Astrocyte (in vitro differentiated cells and primary cell): ENCODE measurements at regions not wholly inside any gene's neighbourhood (a gene's known extent, or its start where the extent isn't known, plus 50 kb on each side); places are given as distances from the start of the nearest gene placed in this dataset.
A peak's percentile ranks its signal among the peaks of the same experiment; 100 is the strongest.

Experiments used
- DNase-seq: peaks from one replicate; pipeline ENCODE4 v3.0.0-alpha.2; 2010; ENCODE audit warnings: low read depth
- FAIRE-seq: peaks from 2 replicates; lab custom pipeline; 2011; peaks lifted over from hg19 to GRCh38; lab: Jason Lieb, UNC
- H2AFZ ChIP-seq: 2 replicates; pipeline ENCODE4 v1.6.0; 2012; ENCODE audit warnings: low read depth, low read length, inconsistent platforms
- H3K27ac ChIP-seq: 2 replicates; pipeline ENCODE4 v1.5.1; 2011; ENCODE audit warnings: low read depth, low read length, inconsistent platforms
- H3K27me3 ChIP-seq: 2 replicates; pipeline ENCODE4 v1.6.0; 2011; ENCODE audit warnings: low read length, inconsistent platforms; ENCODE audit not compliant: insufficient read depth
- H3K36me3 ChIP-seq: 2 replicates; pipeline ENCODE4 v1.5.1; 2011; ENCODE audit warnings: low read length, inconsistent platforms; ENCODE audit not compliant: insufficient read depth
- H3K4me1 ChIP-seq: 2 replicates; pipeline ENCODE4 v1.5.1; 2011; ENCODE audit warnings: low read length, inconsistent platforms; ENCODE audit not compliant: insufficient read depth
- H3K4me2 ChIP-seq: 2 replicates; pipeline ENCODE4 v1.6.0; 2012; ENCODE audit warnings: low read length, inconsistent platforms
- H3K4me3 ChIP-seq: 2 replicates; pipeline ENCODE4 v1.5.1; 2011; ENCODE audit warnings: low read depth, mild to moderate bottlenecking, low read length, inconsistent platforms; ENCODE audit not compliant: insufficient read depth
- H3K79me2 ChIP-seq: 2 replicates; pipeline ENCODE4 v1.6.0; 2012; ENCODE audit warnings: mild to moderate bottlenecking, low read length, inconsistent platforms; ENCODE audit not compliant: insufficient read depth
- H3K9ac ChIP-seq: 2 replicates; pipeline ENCODE4 v1.6.0; 2012; ENCODE audit warnings: mild to moderate bottlenecking, low read length, inconsistent platforms
- H3K9me3 ChIP-seq: 2 replicates; pipeline ENCODE4 v1.5.1; 2012; ENCODE audit warnings: low read depth, mild to moderate bottlenecking, low read length, inconsistent platforms; ENCODE audit not compliant: insufficient read depth
- H4K20me1 ChIP-seq: 2 replicates; pipeline ENCODE4 v1.6.0; 2012; ENCODE audit warnings: low read length, inconsistent platforms; ENCODE audit not compliant: insufficient read depth
- H3K27ac Mint-ChIP-seq: one replicate; pipeline ENCODE4 v1.8.0; 2021; ENCODE audit warnings: mild to moderate bottlenecking, mixed read lengths; ENCODE audit not compliant: unreplicated experiment
- H3K27me3 Mint-ChIP-seq: one replicate; pipeline ENCODE4 v1.8.0; 2021; ENCODE audit warnings: low read depth, mixed read lengths; ENCODE audit not compliant: unreplicated experiment
- H3K36me3 Mint-ChIP-seq: one replicate; pipeline ENCODE4 v1.8.0; 2021; ENCODE audit warnings: low read depth, mixed read lengths; ENCODE audit not compliant: unreplicated experiment
- H3K4me1 Mint-ChIP-seq: one replicate; pipeline ENCODE4 v1.8.0; 2021; ENCODE audit warnings: low read depth, mixed read lengths; ENCODE audit not compliant: unreplicated experiment
- H3K4me3 Mint-ChIP-seq: one replicate; pipeline ENCODE4 v1.8.0; 2021; ENCODE audit warnings: mild to moderate bottlenecking, moderate library complexity, mixed read lengths; ENCODE audit not compliant: unreplicated experiment
- H3K9me3 Mint-ChIP-seq: one replicate; pipeline ENCODE4 v1.8.0; 2021; ENCODE audit warnings: mild to moderate bottlenecking, mixed read lengths; ENCODE audit not compliant: unreplicated experiment
- EZH2 ChIP-seq: IDR thresholded peaks from 2 replicates; pipeline ENCODE4 v1.6.1; 2012; ENCODE audit warnings: mild to moderate bottlenecking, low read length, inconsistent platforms; ENCODE audit not compliant: insufficient read depth
- TF ChIP-seq, protein P1 (sequence below): IDR thresholded peaks from 2 replicates; pipeline ENCODE4 v1.5.1; 2011; ENCODE audit warnings: low read depth, mild to moderate bottlenecking, inconsistent platforms, low read length, moderate library complexity; ENCODE audit not compliant: insufficient read depth

DNA sequence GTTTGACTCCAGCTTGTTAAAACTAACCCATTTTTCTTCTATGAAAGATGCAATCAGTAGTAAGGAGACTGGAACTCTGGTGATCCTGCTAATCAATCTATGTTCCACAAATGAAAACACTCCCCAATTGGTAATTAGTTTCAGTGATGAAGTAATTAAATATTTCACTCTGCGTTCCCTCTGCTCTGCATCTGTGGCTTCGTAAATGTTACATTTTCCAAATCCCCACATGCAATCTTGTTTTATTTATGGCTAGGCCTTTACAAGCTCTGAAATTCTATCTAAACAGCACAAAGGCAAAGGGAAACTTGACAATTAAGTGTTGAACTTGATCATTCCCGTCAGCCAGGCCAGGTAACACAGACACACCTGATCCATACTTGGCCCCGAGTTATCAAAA is 231.4 kb upstream of the OSR1 start:
- Histone ChIP-seq H3K36me3 (no peaks in the 10 kb centered on the region), H3K9me3 (no peaks in the 10 kb centered on the region), H3K27me3 (no peaks in the 10 kb centered on the region), H3K79me2 (no peaks in the 10 kb centered on the region), H3K4me3 (no peak overlapping the region), H3K4me1 (no peaks in the 10 kb centered on the region), H4K20me1 (no peaks in the 10 kb centered on the region), H2AFZ (no peak overlapping the region), H3K9ac (no peak overlapping the region), H3K4me2 (no peak overlapping the region), H3K27ac (no peak overlapping the region)
- no peak for TF ChIP-seq EZH2
- TF ChIP-seq, protein P1, sequence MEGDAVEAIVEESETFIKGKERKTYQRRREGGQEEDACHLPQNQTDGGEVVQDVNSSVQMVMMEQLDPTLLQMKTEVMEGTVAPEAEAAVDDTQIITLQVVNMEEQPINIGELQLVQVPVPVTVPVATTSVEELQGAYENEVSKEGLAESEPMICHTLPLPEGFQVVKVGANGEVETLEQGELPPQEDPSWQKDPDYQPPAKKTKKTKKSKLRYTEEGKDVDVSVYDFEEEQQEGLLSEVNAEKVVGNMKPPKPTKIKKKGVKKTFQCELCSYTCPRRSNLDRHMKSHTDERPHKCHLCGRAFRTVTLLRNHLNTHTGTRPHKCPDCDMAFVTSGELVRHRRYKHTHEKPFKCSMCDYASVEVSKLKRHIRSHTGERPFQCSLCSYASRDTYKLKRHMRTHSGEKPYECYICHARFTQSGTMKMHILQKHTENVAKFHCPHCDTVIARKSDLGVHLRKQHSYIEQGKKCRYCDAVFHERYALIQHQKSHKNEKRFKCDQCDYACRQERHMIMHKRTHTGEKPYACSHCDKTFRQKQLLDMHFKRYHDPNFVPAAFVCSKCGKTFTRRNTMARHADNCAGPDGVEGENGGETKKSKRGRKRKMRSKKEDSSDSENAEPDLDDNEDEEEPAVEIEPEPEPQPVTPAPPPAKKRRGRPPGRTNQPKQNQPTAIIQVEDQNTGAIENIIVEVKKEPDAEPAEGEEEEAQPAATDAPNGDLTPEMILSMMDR, result no peak
- Mint-ChIP-seq H3K27me3 (no peaks in the 10 kb centered on the region), H3K27ac (no peak overlapping the region), H3K4me1 (no peaks in the 10 kb centered on the region), H3K9me3 (no peaks in the 10 kb centered on the region), H3K4me3 (no peak overlapping the region), H3K36me3 (no peaks in the 10 kb centered on the region)
- DNase-seq (no peak), FAIRE-seq (no peak)

DNA sequence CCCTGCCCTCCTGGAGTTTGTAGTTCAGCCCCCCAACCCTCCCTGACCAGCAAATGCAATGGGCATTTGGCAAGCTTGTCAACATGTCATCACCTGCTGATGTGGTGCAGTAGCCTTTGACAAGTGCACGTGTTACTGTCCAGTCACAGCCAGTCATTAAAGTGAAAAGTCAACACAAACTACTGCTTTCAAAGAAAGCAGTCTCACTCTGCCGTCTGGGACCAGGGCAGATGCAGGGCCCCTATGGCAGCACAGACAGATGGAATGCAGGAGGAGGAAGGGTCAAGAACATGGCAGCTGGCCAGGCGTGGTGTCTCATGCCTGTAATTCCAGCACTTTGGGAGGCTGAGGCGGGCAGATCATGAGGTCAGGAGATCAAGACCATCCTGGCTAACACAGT is 222.4 kb upstream of the OSR1 start:
- Histone ChIP-seq H3K27me3 (no peaks in the 10 kb centered on the region), H3K4me1 (peaks cover 15% of the 10 kb centered on the region), H3K27ac (no peak overlapping the region), H3K4me3 (no peak overlapping the region), H4K20me1 (no peaks in the 10 kb centered on the region), H3K36me3 (no peaks in the 10 kb centered on the region), H2AFZ (no peak overlapping the region), H3K9ac (no peak overlapping the region), H3K9me3 (no peaks in the 10 kb centered on the region), H3K79me2 (no peaks in the 10 kb centered on the region), H3K4me2 (no peak overlapping the region)
- peaks cover 27% of the 10 kb centered on the region for H3K4me1 Mint-ChIP-seq
- no peaks in the 10 kb centered on the region for H3K27me3 Mint-ChIP-seq
- H3K27ac Mint-ChIP-seq, result no peak overlapping the region
- H3K36me3 Mint-ChIP-seq, result no peaks in the 10 kb centered on the region
- peaks cover 3% of the 10 kb centered on the region for H3K9me3 Mint-ChIP-seq
- FAIRE-seq (no peak), DNase-seq (peak; percentile 45)
- TF ChIP-seq, protein P1, result no peak
- no peak for TF ChIP-seq EZH2
- H3K4me3 Mint-ChIP-seq, result no peak overlapping the region

DNA sequence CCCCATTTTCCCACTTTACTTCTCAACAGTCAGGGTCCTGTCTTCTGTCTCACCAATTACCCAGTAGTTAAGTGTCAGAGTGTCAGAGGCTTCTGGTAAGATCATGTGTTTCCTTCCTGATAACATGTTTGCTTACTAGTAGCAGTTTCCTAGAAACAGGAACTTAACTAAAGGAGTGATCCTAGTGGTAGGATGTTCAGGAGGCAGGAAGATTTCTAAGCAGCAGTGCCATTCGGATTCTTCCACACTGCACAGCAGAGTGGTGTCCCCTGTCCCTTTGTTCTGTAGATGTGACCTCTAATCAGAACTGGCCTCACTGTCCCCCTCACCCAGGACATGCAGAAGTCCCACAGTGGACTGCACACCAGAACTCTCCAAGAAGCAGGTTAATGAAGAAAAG is 221.8 kb upstream of the OSR1 start:
- H3K4me3 Mint-ChIP-seq, result peak overlapping the region; percentile 9
- H3K36me3 Mint-ChIP-seq, result no peaks in the 10 kb centered on the region
- no peak overlapping the region for H2AFZ ChIP-seq
- DNase-seq (no peak), FAIRE-seq (no peak)
- H3K4me1 Mint-ChIP-seq, result peaks cover 27% of the 10 kb centered on the region
- no peaks in the 10 kb centered on the region for H3K79me2 ChIP-seq
- peak overlapping the region; percentile 1 for H3K27ac Mint-ChIP-seq
- no peaks in the 10 kb centered on the region for H3K27me3 Mint-ChIP-seq
- no peaks in the 10 kb centered on the region for H4K20me1 ChIP-seq
- no peaks in the 10 kb centered on the region for H3K36me3 ChIP-seq
- H3K4me1 ChIP-seq, result peaks cover 16% of the 10 kb centered on the region
- H3K4me2 ChIP-seq, result no peak overlapping the region
- no peaks in the 10 kb centered on the region for H3K9me3 ChIP-seq
- no peak overlapping the region for H3K27ac ChIP-seq
- peaks cover 3% of the 10 kb centered on the region for H3K9me3 Mint-ChIP-seq
- H3K27me3 ChIP-seq, result no peaks in the 10 kb centered on the region
- no peak overlapping the region for H3K4me3 ChIP-seq
- H3K9ac ChIP-seq, result no peak overlapping the region
- TF ChIP-seq EZH2, result no peak
- TF ChIP-seq, protein P1, result no peak
